SIG-M5 treated with dmso at 0.1 percent for 504 hours (cell line): ENCODE measurements at regions not wholly inside any gene's neighbourhood (a gene's known extent, or its start where the extent isn't known, plus 50 kb on each side); places are given as distances from the start of the nearest gene placed in this dataset.

Source experiments
- DNase-seq: peaks from one replicate; lab custom pipeline; 2025; ENCODE audit not compliant: unreplicated experiment; lab: John Stamatoyannopoulos, UW

DNA sequence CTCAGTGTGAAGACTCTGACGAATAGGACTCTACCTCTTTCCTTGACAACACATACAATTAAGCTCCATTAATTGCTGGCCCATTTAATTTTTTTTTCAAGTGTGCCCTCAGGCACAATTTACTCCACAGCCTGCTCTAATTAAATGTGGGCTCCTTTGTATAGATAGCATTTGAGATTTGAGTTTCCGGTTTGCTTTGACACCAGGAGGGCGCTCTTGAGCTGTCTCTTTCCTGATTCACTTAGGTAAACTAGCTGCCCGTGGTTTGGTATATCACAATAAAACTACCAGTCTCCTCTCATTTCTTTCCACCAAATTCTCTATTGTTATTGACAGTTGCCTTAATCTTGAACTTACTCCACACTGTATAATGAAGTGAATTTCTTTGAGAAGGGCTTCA, 666.0 kb downstream of the DSC3 start:
- no peak for DNase-seq

DNA sequence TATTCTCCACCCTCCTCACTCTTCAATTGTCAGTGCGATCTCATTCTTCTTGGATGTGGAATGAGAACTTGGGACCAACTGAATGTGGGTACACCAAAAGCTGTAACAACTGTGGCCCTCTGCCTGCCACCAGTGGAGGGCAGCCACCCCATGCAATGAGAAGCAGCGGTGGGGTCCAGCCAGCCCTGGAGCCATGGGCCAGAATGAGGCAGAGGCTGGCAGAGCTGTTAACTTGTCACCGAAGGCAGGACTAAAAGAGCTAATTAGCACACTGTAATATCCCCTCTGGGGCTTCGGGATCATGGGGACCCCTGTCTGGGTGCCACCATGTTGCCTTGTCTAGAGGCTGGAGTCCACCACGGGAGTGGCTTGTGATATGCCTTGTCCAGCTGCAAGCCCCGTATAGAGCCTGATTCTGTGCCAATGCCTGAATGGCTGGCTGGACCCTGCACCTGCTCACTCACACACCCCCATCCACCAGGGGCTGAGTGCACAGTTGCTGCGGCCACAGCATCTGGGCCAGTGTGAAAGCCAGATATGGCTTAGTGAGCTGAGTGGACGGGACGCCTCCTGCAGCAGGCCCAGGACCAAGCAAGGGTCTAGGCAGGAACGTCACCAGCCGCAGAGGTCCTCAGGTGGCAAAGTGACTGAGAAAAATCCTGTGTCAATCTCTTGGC, 680.5 kb downstream of the DSC3 start:
- no peak for DNase-seq

DNA sequence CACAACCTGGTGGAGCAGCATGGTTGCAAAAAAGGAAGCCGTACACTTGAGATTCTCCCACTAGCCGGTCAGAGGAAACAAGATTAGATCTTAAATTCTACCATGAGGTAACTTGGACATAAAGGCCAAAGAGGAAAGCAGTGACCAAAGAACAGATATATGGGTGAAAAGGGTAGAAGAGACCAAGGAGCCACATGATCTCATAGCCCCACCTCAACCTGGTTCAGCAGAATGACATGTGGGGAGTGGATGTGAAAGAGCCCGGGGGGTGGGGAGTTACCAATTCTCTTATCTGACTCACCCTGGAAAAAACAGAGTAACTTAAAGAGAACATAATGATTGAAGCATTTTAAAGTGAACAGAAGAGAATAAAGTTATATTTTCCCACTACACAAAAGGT, 683.0 kb downstream of the DSC3 start:
- DNase-seq, result no peak

DNA sequence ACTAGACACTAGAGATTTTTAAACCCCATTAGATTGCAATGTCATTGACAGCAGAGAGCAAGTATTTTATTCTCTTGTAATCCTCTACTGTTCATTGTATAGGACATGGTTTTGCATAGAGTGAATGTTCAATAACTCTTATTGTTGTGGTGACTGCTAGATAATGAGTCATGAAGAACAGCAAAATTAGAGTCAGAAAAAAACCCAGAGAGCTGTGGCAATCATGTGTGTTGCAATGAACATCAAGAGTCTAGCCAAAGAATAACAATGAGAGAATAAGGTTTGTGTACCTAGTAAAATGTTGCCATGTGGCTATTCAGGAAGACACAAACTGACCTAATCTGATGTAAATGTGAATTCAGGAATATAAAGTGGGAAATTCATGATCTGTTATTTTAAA, 684.0 kb downstream of the DSC3 start:
- no peak for DNase-seq

DNA sequence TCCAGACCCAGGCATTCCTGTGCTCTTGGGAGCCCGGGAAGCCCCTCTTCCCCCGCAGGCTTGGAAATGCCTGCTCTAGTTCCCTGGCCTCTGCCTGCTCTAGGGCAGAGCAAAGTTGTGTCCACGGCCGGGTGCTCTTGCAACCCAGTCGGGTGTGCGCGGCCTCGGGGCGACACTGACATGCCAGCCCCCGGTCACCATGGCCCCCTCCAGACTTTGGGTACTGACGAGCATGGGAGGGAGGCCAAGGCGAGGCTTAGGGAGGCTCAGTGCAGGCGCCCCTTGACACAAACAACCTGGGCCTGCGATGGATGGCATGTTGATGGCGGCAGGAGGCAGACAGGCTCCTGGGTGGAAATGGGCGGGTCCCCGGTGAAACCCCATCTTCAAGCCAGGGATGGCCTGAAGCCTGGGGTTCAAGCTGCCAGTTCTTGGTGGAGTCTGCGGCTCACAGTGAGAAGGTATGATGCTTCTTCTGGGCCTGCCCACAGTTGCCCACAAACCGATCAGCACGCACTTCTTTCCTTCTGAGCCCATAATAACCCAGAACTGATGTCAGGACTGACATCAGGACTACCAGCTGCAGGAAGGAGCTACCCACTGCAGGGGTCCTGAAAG, 689.9 kb downstream of the DSC3 start:
- DNase-seq, result no peak

DNA sequence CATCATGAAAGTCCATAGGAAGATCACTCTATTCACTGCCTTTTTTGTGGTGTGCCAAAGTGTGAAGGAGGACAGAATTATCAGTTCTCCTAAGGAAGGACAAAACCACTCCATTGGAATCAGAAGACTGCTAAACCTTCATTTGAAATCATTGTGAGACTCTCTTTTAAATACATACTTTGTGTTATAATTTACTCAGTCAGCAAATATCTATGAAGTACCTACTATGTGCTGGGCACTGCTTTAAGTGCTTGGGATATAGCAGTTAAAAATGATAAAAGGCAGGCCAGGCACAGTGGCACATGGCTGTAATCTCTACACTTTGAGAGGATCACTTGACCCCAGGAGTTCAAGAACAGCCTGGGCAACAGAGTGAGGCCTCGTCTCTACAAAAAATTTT, 692.3 kb downstream of the DSC3 start:
- DNase-seq, result no peak

DNA sequence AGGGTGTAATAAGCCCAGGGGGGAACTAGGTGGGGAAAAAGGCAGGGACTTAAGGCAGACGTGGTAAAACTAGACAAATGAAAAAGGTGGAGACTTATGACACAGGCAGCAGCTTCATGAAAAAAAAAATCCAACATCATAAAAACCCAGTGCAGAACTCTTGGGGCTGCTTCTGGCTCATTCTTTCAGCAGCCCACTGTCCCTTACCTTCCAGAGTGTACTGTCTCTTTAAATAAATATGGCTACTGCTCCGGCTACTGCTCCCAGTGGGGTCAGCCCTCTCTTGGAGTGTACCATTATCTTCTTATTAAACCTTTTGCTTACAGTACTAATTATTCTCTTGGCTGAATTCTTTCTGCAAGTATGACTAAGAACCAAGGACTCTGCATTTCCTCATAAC, 699.5 kb downstream of the DSC3 start:
- DNase-seq, result no peak

DNA sequence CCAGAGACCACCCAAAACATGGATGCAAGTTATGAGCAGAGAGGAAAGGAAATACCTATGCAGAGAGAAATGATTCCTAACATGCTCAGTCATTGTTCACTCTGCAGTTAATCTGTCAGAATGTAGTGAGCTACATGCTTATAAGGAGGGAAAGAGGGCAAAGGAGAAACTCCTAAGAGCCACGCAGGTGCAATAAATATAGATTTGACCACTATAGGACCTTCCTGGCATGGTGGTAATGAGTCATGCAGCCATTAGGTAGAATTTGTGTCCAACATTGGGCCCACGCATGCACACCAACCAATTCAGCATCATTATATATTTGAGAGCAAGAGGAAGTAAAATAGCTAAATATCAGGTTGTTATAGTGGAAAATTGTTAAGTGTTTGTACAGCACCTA, 699.9 kb downstream of the DSC3 start:
- DNase-seq, result no peak

DNA sequence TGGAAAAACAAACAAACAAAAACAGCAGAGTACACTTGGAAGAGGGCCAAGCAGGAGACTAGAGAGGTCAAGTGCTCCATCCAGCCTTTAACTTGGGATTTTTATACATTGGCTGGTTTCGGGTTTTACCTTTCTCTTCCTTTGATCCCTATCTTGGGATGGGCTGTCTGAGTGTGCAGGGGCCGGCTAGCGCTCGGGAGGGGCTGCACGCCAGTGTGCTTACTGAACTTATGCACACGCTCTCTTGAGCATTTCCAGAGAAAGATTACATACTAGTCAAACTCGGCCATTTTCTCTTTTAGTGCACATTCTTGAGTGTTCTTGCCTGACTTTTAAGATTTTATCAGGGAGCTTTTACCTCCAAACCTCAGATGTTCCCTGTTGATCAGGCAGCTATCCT, 707.8 kb downstream of the DSC3 start:
- no peak for DNase-seq

DNA sequence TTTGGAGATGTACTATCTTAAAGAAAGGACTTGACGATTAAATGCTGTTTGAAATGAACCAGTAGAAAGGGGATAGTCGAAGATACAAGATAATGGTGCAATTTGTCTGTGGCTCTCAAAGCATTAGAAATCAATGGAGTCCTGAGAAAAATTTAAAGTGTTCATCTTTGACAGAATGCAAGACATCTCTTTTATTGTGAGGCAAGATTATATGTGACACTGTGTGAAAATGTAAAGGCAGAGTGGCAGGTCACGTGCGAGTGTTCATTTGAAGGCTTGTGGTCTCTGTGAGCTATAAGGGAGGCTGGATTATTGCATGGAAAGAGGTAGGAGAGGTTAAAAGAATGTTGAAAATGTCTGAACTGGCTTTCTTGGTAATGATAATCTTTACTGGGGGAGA, 709.2 kb downstream of the DSC3 start:
- DNase-seq, result no peak

DNA sequence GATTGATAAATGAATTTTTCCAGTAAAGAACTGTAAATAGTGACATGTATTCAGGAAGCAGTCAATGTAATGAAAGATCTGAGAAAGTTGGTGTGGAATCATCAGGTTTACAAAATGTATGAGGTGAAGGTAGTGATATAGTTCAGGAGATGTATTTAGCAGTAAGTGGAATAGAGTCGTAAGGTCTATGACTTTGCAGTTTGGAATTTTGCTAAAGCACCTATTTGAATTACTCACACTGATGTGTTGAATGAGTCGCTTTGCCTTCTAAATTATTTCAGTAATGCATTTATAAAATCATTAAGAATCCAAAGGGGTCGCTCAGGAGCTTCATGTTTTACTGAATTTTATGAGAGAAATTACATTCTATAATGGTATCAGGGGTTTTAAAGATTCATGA, 713.7 kb downstream of the DSC3 start:
- no peak for DNase-seq

DNA sequence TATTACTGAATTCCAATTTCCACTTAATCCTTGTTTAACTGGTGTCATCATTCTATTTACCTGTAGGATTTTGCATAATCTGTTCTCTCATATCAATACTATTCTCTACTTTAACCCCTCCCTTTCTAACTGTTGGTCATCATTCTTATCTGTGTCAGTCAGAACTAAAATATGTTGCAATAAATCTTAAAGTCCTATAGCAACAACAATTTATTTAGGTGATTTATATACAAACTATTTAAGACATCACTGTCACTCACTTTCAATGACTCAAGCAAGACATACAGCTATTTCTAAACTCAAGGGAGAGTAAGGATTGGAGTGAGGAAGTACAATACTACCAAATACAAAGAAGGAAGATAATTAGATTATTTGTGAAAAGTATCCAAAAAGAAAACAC, 740.4 kb downstream of the DSC3 start:
- no peak for DNase-seq

DNA sequence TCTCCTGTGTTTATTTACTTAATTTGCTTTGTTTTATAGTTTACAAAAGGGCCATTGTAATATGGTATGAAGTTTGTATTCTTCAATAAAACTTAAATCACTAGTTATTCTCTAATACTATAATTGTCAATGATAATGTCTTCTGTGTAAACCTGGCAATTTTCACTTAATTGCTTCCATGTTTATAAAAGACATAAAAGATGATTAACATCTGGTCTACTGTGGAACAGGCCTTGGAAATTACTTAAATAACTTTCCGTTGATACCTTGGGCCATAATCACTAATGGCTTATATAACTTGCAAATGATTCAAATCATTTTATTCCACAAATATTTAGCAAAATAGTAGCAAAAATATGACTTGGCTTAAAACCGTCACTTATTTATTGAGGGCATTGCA, 743.8 kb downstream of the DSC3 start:
- DNase-seq, result no peak

DNA sequence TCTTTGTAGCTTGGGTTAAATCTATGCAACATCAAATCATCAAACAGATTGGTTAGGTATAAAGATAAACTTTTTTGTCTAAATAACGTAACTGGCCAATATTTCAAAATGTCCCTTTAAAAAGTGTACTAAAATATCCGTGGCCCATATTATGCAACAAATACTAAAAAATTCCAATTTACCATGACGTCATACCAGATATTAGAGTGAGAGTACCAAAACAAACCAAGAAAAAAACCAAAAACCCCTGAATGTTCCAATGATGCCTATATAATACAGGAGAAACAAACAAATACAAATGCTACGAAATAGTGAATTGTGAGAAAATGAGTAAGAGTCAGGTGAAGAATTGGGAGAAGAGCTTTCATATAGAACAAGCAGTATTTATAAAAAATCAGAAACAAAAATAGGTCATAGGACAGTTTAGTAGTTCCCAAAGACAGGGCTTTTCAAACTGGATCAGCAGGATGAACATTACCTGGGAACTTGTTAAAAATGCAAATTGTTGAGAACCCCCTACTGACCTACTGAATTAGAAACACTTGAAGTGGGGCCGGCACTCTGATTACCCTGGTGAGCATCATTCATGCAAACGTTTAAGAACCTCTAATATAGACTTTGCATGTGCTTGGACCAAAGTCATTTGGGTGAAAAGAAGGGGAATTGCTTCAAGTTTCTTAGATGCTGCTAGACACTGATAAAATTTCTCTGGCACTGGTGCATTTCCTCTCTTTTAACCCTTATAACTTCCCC, 753.7 kb downstream of the DSC3 start:
- DNase-seq, result no peak

DNA sequence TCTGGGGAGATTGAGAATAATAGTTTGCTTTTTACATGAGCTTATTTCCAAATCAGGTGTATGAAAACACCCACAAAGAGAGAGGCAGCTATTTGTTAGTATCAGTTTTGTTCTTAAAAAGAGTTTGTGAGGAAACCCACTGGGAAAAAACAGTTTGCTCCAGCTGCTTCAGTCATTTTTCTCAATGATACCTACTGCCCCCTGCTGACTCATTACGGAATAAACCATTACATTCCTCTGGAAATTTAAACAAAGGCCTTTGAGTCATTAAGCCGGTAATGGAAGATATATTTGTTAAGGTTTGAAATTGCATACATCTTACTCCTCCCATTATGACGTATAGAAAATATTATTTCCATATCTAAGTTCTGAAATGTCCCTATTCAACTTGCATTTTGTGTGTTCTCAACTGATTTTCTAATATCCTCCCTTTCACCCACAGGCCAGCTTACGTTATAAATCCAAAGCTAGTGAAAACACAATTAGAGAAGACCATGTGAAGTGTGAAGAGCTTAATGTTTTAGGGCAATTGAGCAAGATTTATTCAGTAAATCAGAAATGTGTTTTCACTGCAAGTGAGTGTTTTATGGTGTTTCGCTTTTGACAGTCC, 761.6 kb downstream of the DSC3 start:
- DNase-seq, result peak; percentile 56

DNA sequence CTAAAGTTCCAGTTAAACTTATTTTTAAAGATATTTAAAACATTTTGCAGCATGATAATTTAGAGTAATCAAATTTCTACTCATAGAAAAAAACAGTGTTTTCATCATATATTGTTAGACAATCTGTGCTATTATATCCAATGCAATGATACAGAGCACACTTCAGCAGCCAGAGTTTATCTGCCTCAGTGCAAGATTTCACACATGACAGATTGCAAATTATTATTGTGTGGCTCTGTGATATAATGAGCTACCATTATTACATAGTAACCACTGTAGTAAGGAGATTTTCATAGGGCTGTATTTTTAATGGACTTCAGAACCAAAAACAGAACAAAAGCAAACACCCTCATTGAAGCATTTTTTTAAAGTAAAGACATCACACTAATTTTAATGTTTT, 762.4 kb downstream of the DSC3 start:
- DNase-seq, result no peak

DNA sequence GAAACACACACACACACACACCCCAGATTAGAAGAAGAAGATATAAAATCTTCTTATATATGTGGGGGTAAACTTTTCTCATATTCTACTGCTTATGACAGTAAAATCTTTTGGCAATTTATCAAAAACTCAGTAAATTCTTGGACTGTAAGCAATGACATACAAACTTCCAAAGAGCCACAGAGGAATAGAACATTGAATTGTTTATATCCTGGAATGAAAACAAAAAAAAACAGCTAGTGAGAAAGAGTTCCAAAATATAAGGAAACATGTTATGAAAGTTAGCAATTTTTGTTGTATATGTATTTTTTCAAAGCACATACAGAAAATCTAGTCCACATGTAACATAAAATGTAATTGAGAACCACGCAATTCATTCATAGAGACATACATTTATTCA, 764.9 kb downstream of the DSC3 start:
- no peak for DNase-seq

DNA sequence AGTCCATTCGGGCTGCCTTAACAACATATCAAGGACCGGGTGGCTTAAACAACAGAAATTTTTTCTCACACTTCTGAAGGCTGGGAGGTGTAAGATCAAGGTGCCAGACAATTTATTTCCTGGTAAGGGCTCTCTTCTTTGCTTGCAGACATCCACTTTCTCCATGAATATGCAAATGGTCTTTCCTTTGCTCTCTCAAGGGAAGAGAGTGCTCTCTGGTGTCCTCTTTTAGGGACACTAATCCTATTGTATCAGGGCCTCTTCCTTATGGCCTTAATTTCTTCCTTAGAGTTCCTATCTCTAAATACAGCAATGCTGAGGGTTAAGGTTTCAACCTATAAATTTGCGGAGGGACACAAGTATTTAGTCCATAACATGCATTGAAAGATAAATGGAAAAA, 770.8 kb downstream of the DSC3 start:
- no peak for DNase-seq

DNA sequence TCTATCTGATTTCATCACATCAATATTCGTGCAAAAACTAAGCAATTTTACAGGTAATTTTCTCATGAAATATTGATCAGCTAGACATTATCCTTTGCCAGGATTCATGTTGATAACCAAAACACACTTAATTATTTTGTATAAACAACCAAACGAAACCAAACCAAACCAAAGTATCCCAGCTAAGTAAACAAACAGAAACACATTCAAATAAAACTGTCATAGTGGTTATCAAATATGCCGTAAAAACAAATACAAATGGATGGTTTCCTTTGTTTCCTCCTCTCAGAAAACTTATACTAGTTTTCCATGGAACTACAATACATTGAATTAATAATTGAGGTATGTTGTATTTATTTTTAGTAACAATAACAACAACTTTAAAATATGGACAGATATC, 777.4 kb downstream of the DSC3 start:
- no peak for DNase-seq

DNA sequence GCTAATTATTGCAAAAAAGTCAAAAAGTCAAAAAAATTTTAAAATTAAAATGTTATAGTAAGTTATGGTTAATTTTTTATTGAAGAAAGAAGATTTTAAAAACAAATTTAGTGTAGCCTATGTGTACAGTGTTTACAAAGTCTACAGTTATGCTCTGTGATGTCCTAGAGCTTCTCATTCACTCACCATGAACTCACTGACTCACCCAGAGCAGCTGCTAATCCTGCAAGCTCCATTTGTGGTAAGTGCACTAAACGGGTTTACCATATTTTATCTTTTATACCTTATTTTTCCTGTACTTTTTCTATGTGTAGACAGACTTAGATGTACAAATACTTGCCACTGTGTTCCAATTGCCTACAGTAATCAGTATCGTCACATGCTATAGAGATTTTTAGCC, 788.2 kb downstream of the DSC3 start:
- no peak for DNase-seq

DNA sequence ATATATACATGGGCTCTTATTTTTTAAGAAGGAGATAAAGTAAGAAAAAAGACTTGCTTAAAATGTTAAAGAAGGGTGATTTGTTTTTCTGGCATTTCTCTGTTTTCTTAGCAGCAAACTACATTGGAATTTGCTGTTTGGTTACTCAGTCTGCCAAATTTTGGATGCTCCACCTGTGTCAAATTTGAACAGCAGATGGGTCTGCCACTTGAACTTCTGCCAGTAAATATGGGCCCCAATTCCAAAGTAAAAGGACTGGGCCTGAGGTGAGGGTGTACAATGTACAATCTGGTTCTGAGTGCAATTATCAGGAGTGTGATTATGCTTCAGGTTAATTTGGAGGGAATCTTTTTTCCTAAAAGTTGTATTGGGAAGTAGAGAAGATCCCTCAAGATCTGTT, 794.5 kb downstream of the DSC3 start:
- DNase-seq, result no peak

DNA sequence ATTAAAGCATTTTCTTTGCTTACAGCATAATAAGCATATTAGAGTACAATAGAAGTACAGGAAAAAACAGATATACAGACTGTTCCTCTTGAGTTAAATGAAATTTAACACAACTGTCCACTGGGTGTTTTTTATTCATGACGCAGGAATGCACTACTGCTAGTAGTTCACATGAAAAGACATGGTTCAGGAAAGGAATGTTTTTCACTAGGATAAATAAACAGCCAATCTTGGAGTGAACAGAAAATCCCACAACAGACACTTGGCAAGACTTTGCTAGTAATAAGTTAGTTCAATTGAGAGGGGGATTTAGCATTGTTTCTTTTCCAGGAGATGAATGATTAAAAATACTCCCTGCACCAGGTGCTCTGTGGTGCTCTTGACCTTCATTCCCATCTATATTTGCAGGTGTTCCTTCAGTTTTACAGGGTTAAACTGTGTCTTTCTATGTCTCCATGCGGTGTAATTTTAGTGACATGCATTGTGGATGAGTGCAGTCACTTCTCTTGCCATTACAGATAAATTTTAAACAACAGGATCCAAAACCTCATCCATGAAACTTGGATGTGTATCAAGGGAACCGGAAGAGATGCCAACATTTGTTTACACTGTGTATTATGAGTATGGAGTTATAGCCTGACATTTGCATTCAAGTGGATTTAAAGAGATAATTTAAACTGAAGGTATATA, 796.6 kb downstream of the DSC3 start:
- DNase-seq, result no peak
